HuH-7 (cell line): ENCODE measurements at regions not wholly inside any gene's neighbourhood (a gene's known extent, or its start where the extent isn't known, plus 50 kb on each side); places are given as distances from the start of the nearest gene placed in this dataset.

Experiments used
- DNase-seq: peaks from one replicate; pipeline ENCODE4 v3.0.0; 2011; ENCODE audit warnings: low spot score

DNA sequence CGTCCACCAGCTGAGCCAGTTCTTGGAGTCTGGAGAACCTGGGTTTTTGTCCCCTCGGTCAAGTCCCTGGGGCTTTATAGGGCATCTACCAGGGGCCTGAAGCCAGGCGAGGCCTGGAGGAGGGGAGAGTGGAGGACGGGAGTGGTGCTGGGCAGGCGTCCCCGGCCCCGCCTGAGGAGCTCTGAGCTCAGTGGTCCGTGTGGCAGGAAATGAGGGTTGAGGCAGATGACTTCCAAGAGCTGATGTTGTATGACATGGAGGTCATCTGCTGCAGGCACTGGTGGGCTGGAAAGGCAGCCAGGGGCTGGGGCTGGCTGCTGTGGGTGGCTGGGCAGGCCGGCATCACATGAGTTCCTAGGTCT lies 118.5 kb upstream of the HS6ST1 start:
- DNase-seq, result no peak

DNA sequence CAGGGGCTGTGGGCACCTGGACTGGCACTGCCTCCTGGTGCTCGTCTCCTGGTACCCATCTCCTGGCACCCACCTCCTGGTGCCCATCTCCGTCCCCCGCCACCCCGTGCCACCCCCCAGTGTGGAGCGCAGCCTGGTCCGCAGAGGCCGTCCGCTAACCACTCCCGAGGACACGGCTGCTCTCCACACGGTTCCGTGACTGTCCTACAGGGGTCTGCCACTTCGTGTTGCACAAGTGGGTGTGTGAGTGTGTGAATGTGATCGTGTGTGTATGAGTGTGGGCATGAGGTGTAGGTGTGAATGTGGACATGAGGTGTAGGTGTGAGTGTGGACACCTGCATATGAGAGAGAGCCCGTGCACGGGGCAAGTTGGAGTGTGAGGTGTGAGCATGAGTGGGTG lies 119.4 kb upstream of the HS6ST1 start:
- DNase-seq, result no peak

DNA sequence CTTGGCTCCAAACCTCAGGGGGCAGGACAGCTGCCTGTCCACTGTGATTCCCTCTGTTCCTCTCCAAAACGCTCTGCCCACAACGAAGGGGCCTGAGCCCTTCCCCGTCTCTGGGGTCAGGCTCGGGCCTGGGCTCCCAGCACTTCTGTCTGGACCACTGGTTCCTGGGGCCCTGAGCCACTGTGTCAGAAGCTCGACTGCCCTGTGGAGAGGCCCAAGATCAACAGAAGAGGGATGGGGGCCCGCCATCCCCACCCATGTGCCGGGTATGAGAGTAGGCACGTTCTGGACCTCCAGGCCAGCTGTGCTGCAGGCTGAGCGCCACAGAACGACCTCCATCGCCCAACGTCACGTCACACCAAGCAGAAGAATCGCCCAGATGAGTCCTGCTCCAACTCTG lies 119.9 kb upstream of the HS6ST1 start:
- DNase-seq, result no peak

DNA sequence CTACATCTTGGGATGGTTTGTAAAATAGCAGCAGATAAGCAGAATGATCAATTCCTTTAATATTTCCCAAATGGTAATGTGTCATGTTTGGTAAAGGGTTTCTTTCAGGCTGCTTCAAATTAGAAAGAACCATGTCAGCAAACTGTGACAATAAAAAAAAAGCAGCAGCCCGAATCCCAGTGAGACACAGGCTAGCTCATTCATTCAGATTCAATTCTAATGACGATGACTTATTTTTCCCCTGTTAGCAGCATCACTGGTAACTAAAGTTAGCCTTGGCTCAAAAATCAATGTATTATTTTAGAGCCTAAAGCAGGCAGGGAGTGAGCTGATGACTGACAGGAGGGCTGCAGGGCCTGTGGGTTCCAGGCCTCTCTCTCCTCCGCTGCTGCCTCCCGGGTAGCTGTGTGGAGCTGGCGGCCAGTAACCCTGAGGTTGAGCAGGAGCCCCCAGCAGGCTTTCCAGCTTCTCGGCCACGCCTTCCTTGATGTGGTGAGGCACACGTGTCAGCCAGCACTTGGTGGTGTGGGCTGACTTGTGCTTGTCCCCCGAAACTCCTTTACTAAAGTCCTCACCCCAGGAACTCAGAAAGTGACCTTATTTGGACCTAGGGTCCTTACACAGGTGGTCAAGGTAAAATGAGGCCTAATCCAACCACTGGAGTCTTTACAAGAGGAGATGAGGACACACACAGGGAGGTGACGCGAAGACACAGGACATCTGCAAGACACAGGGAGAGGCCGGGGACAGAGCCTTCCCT lies 120.5 kb upstream of the HS6ST1 start:
- DNase-seq, result no peak

DNA sequence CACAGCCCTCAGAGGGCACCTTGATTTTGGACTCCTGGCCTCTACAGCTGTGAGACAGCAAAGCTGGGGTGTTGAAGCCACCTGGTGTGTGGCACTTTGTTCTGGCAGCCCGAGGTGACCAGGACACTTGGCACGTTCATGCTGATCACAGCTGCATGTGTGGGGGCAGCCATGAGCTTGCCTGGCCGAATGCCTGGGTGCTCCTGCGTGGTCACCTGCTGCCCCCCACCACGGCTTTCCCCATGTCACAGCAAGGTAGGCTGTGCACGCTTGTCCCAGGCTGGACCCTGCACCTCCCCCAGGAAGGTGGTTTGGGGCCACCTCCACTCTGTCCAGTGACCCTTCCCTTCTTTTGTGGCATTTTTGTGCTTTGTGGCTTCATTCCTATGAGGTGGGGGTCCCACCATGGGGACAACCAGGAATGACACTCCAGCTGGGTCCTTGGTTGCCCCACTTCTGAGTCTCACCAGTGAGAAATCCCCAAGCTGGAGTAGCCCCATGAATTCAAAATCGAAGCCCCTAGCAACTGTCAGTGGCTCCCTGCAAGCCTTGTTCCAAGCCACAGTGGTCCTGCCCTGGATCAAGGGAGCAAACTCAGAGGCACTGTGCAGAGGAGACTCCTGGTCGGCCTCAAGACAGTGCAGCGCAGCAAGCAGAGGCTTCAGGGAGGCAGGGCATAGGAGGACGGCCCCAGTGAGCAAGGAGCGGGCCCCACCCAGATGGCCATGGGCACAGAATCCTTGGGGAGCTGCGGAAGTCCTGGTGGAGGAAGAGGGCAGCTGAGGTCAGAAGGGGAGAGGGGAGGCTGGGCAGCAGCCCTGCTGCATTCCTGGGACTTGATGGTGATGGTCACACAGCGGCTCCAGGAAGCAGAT lies 121.4 kb upstream of the HS6ST1 start:
- DNase-seq, result no peak

DNA sequence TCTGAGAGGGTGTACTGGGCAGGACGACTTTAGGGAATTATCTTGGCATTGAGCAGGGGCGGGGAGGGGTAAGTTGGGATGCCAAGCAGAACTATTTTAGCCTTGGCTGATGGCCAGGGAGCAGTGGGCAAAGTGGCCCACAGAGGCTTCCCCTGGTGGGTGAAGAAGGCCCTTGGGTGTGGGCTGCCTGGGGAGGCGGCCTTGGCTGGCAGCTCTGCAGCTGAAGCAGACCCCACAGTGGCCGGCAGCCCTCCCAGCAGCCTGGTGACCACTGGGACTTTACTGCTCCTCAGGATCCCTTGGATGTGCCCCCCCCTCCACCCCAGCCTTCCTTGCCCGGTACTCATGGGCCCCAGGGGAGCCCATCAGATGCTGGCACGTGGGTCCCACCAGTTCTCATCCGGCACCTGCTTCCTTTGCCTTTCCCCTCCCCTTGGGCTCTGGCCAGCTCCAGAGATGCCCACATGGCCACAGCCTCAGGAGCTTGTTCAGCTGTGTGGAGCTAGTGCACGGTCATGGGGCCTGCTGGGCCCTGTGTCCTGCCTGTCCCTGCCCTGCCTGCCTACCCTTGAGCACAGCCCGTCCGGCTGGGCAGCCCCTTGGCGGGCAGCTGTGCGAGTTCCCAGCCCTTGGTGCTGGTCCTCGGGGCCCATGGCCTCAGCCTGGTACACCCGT lies 122.1 kb upstream of the HS6ST1 start:
- DNase-seq, result no peak

DNA sequence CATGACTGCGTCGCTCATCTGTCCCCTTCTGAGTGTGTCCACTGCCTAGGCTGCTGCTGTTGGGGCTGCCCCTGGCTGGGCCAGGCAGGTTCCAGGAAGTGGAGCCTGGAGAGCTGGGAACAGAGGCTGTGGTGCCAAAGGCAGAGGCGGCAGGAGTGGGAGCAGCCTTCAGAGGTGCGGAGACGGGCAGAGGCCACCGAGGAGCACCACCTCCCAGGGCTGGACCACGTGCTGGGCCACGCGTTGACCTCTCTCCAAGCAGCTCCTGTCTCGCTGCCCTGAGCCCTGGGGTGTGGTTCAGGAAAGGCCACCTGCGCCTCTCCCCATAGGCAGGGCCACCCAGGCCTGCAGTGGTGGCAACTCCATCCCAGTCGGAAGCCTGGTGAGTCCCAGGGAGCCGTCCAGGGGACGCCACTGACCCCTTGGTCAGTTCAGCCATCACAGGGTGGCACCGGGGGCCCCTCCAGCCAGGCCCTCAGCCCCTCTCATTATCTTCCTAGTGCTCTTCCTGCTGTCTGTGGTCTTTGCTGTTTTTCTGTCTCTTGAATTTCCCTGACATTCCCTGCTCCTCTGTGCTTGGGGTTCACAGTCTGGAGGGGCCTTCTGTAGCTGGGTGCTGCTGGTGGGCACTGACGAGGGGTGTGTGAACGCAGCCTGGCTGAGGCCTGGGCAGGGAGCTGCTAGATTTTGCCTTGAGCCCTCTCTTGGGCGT lies 122.8 kb upstream of the HS6ST1 start:
- DNase-seq, result no peak

DNA sequence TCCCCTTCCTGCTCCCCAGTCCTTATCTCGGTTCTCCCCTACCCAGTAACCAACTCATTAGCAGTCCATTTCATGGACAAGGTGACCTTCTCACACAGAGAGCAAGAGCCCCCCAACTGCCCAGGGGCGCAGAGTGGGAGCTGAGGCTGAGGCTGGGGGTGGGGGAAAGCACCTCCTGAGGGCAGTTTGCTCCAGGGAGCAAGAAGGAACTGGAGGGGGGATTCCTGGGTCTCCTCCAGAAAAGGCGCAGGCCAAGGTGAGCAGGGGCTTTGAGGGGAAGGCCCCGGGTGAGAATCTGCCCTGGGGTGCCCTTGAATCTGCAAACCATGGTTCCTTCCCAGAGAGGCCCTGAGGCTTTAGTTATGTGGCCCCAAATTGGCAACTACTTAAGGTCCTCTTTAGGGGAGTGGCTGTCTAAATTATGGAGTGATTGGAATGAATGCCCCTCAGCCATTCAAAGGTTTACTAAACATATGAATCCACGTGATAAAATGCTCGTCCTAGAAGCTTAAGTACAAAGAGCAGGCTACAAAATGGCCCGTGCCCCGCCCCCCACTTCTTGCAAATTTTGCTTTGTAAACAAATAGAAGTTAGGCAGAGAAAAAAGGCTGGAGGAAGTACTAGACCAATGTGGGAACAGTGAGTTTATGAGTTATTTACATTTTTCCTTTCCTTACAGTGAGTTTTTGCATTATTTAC lies 123.5 kb upstream of the HS6ST1 start:
- no peak for DNase-seq

DNA sequence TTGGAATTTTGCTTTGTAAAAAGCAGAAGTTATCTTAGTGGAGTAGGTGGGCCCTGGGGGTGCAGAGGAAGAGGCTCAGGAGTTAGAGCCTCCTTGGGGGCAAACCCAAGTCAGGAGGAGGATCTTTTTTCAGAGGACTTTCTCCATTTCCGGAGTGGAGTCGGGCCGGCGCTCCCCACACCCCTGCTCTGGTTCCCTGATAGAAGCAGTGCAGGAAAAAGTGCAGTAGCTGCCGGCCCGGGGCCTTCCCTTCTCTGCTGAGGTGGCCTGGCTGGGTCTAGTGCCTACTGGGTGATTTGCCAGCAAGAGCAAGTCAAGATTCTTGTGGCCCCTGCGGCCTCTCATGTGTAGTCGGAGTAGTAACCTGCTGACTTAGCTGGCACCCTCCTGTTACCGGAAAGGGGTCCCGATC lies 124.2 kb upstream of the HS6ST1 start:
- DNase-seq, result no peak

DNA sequence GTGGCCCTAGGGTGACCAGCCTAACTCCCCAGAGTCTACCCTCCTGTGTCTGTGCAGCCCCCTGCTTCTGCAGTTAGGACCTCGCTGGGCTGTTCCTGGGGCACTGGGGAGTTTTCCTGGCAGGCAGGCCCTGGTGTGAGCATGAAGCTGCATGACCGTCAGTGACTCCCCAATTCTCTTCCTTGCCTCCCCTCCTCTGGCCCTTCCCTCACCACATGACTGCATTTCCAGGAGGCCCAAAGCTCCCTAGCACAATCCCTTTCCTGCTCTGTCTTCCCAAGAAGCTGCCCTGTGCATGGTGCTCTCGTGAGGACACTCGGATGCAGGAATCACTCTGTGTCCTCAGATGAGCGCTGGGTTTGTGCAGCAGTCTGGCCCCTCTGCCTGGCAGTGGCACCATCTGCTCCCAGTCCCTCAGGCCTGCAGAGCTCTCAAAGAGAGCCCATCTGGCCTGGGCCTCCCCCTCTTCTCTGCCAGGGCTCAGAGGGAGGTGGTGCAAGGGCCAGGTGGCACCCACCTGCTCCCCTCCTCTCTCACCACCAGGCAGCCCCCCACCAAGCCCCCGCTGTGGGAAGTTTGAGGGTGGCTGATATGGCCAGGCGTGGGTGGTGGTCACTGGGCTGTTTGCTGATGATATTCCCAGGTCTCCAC lies 125.6 kb upstream of the HS6ST1 start:
- no peak for DNase-seq

DNA sequence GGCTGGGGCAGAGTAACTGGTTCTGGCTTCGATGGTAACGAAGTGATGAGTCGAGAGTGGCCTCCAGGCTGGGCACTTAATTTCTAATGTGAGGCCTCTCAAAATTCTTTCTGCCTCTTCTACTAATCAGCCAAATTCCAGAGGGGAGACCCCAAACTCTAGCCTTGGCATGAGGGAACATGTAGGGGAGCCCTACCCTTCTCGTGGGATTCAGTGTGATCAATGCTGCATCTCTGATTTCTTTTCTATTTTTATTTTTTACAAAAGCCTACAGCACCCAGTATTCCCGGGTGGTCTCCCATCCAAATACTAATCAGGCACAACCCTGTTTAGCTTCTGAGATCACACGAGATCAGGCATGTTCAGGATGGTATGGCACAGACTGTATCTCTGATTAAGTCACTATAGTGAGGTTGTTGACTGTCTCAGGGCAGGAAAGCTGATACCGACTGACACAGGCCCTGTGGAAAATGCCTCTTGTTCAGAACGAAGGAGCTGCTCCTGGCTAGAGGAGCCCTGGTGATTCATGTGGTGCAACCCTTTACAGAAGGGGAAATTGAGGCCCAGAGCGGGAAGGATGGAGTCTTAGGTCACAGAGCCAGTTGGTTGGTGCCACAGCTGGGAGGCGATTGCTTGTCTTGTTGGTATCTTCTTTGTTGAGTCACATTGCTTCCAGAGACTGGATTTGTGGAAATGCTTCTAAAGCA lies 126.3 kb upstream of the HS6ST1 start:
- DNase-seq, result no peak

DNA sequence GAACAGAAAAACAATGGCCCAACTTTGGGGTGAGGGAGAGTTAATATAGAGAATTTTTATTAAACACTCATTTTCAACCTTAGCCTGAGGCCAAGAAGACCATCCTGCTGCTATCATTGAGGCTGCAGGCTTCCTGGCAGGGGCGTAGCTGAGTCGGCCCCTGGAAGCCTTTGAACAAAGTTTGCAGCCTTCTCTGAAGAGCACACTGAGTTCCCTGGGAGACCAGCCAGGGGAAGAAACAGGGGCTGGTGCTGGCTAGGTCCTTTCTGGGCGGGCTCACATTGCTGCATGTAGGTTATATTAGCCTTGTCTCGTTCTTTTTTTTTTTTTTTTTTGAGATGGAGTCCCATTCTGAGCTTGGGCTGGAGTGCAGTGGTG lies 126.8 kb upstream of the HS6ST1 start:
- no peak for DNase-seq

DNA sequence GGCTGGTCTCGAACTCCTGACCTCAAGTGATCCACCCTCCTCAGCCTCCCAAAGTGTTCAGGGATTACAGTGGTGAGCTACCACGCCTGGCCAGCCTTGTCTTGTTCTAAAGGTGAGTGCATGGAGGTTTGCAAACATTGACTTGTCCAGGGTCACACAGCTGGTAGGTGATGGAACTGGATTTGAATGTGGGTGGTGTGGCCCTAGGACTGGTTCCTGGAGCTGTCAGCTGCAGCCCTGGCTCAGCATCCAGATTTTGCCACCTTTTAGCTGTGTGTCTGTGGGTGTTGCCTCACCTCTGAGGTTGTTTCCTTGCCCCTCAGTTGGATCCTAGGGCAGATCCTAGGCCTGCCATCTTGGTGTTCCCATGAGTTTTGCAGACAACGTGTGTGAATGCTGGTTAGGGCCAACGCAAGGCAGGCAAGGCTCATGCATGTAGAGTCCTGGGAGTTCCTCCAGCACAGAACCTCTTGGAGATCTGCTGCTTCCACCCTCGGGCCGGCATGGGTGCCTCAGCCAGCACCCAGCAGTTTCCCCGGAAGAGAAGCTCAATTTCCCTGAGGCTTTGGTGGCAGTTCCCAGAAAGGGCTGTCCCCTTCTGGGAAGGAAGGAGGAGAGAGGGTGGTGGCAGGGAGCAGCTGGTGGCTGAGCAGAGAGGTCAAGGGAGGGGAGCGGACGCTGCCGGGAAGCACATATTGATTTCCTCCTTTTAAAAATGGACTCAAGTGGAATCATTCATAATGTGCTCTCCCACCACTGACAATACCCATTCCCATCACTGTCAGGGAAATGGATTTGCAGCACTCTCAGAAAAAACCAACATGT lies 127.6 kb upstream of the HS6ST1 start:
- no peak for DNase-seq

DNA sequence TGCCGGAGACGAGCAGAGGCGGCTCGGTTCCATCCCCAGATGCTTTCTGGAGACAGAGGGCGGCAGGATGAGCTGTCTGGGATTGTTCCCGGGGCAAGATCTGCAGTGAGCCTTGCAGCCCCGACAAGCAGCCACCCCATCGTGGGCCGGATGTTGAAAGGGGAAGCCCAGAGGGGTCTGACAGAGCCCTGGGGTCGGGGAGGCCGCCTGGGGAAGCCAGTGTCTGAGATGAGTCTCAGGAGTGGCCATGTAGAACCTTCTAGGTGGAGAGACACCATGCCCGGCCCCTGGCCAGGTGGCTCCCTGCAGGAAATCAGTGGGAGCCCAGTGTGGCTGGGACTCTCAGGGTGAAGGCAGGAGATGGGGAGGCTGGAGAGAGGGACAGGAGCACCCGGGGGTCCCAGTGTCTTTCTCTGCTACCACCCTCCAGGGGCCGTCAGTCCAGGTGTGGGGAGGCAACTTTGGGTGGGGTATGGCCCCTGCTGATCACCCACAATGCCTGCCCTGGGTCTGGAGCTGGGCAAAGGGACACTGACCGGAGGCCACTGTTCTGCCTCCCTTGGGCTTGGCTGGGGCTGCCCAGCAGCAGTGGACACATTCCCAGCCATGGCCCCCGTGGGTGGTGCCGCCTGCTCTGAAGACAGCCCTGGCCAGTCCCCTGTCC lies 128.3 kb upstream of the HS6ST1 start:
- DNase-seq, result no peak

DNA sequence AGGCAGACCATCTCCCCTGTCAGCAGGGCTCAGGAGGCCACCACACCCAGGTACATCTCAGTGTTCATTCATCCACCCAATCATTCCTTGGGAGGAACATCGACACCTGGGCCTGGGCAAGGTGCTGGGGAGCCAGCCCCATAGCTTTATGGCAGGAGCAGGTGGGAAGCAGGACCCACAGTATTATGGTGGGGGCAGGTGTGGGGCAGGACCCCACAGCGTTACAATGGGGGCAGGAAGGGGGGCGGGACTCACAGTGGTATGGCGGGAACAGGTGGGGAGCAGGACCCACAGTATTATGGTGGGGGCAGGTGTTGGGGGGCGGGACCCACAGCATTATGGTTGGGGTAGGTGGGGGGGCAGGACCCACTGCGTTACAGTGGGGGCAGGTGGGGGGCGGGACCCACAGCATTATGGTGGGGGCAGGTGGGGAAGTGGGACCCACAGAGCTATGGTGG lies 128.9 kb upstream of the HS6ST1 start:
- no peak for DNase-seq

DNA sequence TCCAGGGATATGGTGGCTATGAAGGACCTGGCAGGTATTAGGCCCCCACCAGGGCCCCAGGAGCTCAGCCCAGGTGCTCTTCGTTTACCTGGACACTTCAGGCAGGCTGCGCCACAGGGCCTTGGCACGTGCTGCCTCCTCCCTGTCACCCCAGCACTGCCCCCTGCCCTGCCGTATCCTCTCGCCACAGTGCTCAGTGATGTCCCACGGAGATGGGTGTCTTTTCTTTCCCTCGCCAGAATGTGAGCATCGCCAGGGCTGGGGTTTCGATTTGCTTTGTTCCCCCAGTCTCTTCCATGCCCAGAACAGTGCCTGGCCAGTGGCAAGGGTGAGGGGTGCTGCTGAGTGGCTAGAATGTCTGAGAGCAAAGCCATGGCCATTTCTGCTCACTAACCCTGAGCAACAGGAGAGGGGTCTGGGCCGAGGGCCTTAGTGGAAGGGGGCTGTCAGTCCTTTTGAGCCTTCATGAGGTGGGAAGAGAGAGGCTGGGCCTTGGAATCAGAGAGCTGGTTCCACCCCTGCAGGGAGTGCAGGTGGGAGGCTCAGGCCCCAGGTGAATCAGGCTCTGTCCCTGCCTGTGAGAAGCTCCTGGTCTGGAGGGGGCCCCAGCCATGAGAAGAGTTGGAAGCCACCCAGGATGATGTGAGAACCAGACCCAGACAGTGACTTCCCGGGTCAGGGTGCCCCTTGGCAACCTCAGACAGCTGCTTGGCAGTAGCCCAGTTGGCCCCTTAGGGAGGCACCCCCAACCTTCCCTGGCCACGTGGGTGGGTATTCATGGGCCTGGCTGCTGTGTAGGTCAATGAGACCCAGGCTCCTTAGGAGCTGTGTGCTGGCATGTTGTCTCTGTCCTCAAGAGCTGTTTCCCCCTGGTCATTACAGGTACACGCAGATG lies 129.9 kb upstream of the HS6ST1 start:
- DNase-seq, result no peak

DNA sequence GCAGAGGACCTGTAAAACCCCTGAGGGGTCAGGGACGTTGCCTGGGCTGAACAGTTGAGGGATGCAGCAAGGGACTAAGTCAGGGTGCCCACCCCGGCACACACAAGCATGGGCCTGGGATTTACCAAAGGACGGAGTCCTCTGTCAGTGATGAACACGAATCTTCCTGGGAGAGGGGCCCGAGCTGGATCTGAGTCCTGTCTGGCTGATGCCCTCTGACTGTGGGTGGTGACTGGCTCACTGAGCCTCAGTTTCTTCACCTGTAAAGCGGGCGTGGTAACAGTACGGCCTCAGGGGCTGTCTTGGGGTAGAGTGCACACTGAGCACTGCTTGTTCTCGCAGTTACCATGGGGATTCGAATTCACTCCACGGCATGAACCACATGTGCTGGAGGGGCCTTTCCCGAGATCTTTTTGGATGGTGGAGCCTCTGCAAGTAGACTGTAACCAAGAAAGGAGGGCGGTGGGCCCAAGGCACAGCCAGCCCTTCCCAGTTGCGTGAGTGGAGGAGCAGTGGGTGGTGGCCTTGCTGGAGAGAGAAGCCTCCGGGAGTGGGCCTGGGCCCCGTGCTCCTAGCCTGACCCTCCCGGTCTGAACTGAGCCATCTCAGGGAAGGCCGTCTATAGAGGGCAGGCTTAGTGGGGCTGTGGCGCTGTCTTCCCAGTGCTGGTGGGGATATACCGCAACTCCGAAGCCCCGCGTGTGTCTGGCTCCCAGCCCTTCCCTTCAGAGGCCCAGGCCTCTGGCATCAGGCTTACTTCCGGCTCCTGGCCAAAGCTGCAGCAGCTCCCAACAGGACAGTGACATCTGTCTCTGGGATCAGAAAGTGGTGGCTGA lies 130.8 kb upstream of the HS6ST1 start:
- no peak for DNase-seq
